Activated CD8-positive, alpha-beta T cell treated with anti-CD3 and anti-CD28 coated beads for 36 hours (primary cell): ENCODE measurements at regions not wholly inside any gene's neighbourhood (a gene's known extent, or its start where the extent isn't known, plus 50 kb on each side); places are given as distances from the start of the nearest gene placed in this dataset.

Experiments
- ATAC-seq: fragments of 200-7000 bp; cut with Tn5 transposase; one replicate; pipeline ENCODE4 v1.10.0; 2021; ENCODE audit warnings: mild to moderate bottlenecking, moderate library complexity
- CTCF ChIA-PET: fragments of 350-600 bp; sonication (Branson Sonifier 250); formaldehyde crosslinking; loops from one replicate; lab custom pipeline; 2021; ENCODE audit warnings: antibody characterized with exemption; lab: Charles Lee
- POLR2A ChIA-PET: fragments of 350-600 bp; sonication (Branson Sonifier 250); formaldehyde crosslinking; loops from one replicate; lab custom pipeline; 2021; ENCODE audit warnings: antibody characterized with exemption; lab: Charles Lee
- DNase-seq: peaks from one replicate; pipeline ENCODE4 v3.0.0-alpha.2; 2020
- H3K27ac Mint-ChIP-seq: one replicate; pipeline ENCODE4 v1.8.0; 2021; ENCODE audit warnings: mild to moderate bottlenecking, mixed read lengths
- H3K27me3 Mint-ChIP-seq: one replicate; pipeline ENCODE4 v1.8.0; 2021; ENCODE audit warnings: mixed read lengths
- H3K36me3 Mint-ChIP-seq: one replicate; pipeline ENCODE4 v1.8.0; 2021; ENCODE audit warnings: low read depth, mixed read lengths
- H3K4me1 Mint-ChIP-seq: one replicate; pipeline ENCODE4 v1.8.0; 2021; ENCODE audit warnings: low read depth, mixed read lengths
- H3K4me3 Mint-ChIP-seq: one replicate; pipeline ENCODE4 v1.8.0; 2021; ENCODE audit warnings: mild to moderate bottlenecking, moderate library complexity, mixed read lengths
- H3K9me3 Mint-ChIP-seq: one replicate; pipeline ENCODE4 v1.8.0; 2021; ENCODE audit warnings: mixed read lengths
- CTCF ChIP-seq: fragments of 200-600 bp; IDR thresholded peaks from one replicate; pipeline ENCODE4 v1.8.0; 2022; ENCODE audit warnings: antibody characterized with exemption, mild to moderate bottlenecking
- intact Hi-C: fragments of 100-400 bp; cut with micrococcal nuclease; formaldehyde crosslinking; loops from one replicate; pipeline ENCODE4 v1.10.0; 2022

GRCh38 chr14:62141139-62141538, 378.9 kb downstream of the SNAPC1 start:
- H3K4me1 Mint-ChIP-seq = no peaks in the 10 kb centered on the region
- ChIA-PET POLR2A (no interaction called here), CTCF (interaction anchor here (0.9 to 1.0 kb wide), 2 partner anchors 15 to 16 kb away, joined by 3 read pairs; no protein-coding TSS in a partner anchor)
- peaks cover 18% of the 10 kb centered on the region for H3K27me3 Mint-ChIP-seq
- no peaks in the 10 kb centered on the region for H3K9me3 Mint-ChIP-seq
- intact Hi-C loops = no loop called here
- no peak for TF ChIP-seq CTCF
- H3K4me3 Mint-ChIP-seq = no peak overlapping the region
- ATAC-seq (no peak), DNase-seq (no peak)
- no peaks in the 10 kb centered on the region for H3K36me3 Mint-ChIP-seq
- no peak overlapping the region for H3K27ac Mint-ChIP-seq

GRCh38 chr14:62143245-62143644, 381.0 kb downstream of the SNAPC1 start:
- DNase-seq = no peak
- H3K27ac Mint-ChIP-seq = no peak overlapping the region
- no peak for ATAC-seq
- ChIA-PET CTCF (interaction anchor here (0.7 to 2.4 kb wide), 5 partner anchors 17 to 282 kb away, joined by 3 to 8 read pairs (median 3); no protein-coding TSS in a partner anchor), POLR2A (no interaction called here)
- no peaks in the 10 kb centered on the region for H3K4me1 Mint-ChIP-seq
- TF ChIP-seq CTCF = no peak
- no peaks in the 10 kb centered on the region for H3K36me3 Mint-ChIP-seq
- peaks cover 18% of the 10 kb centered on the region for H3K27me3 Mint-ChIP-seq
- intact Hi-C loops = no loop called here
- H3K4me3 Mint-ChIP-seq = no peak overlapping the region
- peaks cover 3% of the 10 kb centered on the region for H3K9me3 Mint-ChIP-seq

GRCh38 chr14:62144863-62145262, 382.6 kb downstream of the SNAPC1 start:
- Mint-ChIP-seq H3K4me1 (no peaks in the 10 kb centered on the region), H3K27me3 (peaks cover 16% of the 10 kb centered on the region), H3K36me3 (no peaks in the 10 kb centered on the region), H3K4me3 (no peak overlapping the region), H3K27ac (no peak overlapping the region), H3K9me3 (peaks cover 3% of the 10 kb centered on the region)
- POLR2A ChIA-PET = no interaction called here
- CTCF ChIA-PET = no interaction called here
- intact Hi-C loops = no loop called here
- TF ChIP-seq CTCF = no peak
- DNase-seq (no peak), ATAC-seq (no peak)

GRCh38 chr14:62146030-62146429, 383.8 kb downstream of the SNAPC1 start:
- TF ChIP-seq CTCF = no peak
- ATAC-seq (no peak), DNase-seq (no peak)
- intact Hi-C loops = no loop called here
- Mint-ChIP-seq H3K9me3 (peaks cover 3% of the 10 kb centered on the region), H3K4me3 (no peak overlapping the region), H3K4me1 (no peaks in the 10 kb centered on the region), H3K36me3 (no peaks in the 10 kb centered on the region), H3K27ac (no peak overlapping the region), H3K27me3 (peaks cover 10% of the 10 kb centered on the region)
- ChIA-PET POLR2A (no interaction called here), CTCF (no interaction called here)

- CTCF ChIA-PET = no interaction called here
- TF ChIP-seq CTCF = no peak
- DNase-seq (no peak), ATAC-seq (no peak)
- no peaks in the 10 kb centered on the region for H3K36me3 Mint-ChIP-seq
- intact Hi-C loops = no loop called here
- POLR2A ChIA-PET = no interaction called here
- H3K27me3 Mint-ChIP-seq = peaks cover 12% of the 10 kb centered on the region
- no peaks in the 10 kb centered on the region for H3K9me3 Mint-ChIP-seq
- H3K4me1 Mint-ChIP-seq = no peaks in the 10 kb centered on the region
- H3K4me3 Mint-ChIP-seq = no peak overlapping the region
- H3K27ac Mint-ChIP-seq = no peak overlapping the region
These were observed 393.8 kb downstream of the SNAPC1 start for GRCh38 chr14:62156052-62156451.
